ENCODE measurements at regions not wholly inside any gene's neighbourhood (a gene's known extent, or its start where the extent isn't known, plus 50 kb on each side); places are given as distances from the start of the nearest gene placed in this dataset.
"Not testable (repeated sequence)": the region's sequence is repeated elsewhere in the genome, so short reads cannot be mapped to it uniquely, and the experiment has no call there.

GRCh38 chr11:42976636-42977217 lies 335.1 kb upstream of the API5 start:
- TF ChIP-seq POLR2A (IDR thresholded peaks at IDR 0.05), result no peak
- no peak for TF ChIP-seq POLR2AphosphoS5 (IDR thresholded peaks at IDR 0.05)
- TF ChIP-seq CTCF (IDR thresholded peaks at IDR 0.05), result no peak

GRCh38 chr11:42992594-42992993 lies 319.2 kb upstream of the API5 start:
- intact Hi-C loops (cut with DNase I; ENCODE audit: low total_unique reads), result no loop called here
- H3K4me1 ChIP-seq, result no peaks in the 10 kb centered on the region
- H3K9me3 ChIP-seq, result no peaks in the 10 kb centered on the region
- no peak for DNase-seq (ENCODE audit: low spot score in 2 of 2)
- H3K4me3 ChIP-seq, result no peak overlapping the region
- TF ChIP-seq CTCF (IDR thresholded peaks at IDR 0.05) (no peak), POLR2A (IDR thresholded peaks at IDR 0.05) (no peak), POLR2AphosphoS5 (IDR thresholded peaks at IDR 0.05) (no peak)
- no peaks in the 10 kb centered on the region for H3K27me3 ChIP-seq
- no peak overlapping the region for H3K27ac ChIP-seq
- H3K36me3 ChIP-seq, result no peaks in the 10 kb centered on the region

More at GRCh38 chr11:42976636-42977217, 335.1 kb upstream of the API5 start:
- Histone ChIP-seq H3K27me3 (no peaks in the 10 kb centered on the region), H3K27ac (no peak overlapping the region), H3K36me3 (no peaks in the 10 kb centered on the region), H3K9me3 (no peaks in the 10 kb centered on the region), H3K4me1 (no peaks in the 10 kb centered on the region), H3K4me3 (no peak overlapping the region)
- intact Hi-C loops (cut with DNase I; ENCODE audit: low total_unique reads), result no loop called here
- DNase-seq (ENCODE audit: low spot score in 2 of 2), result no peak

GRCh38 chr11:42996421-42997307 lies 315.1 kb upstream of the API5 start:
- no peaks in the 10 kb centered on the region for H3K36me3 ChIP-seq
- H3K9me3 ChIP-seq, result no peaks in the 10 kb centered on the region
- intact Hi-C loops (cut with DNase I; ENCODE audit: low total_unique reads), result no loop called here
- H3K27ac ChIP-seq, result no peak overlapping the region
- no peaks in the 10 kb centered on the region for H3K27me3 ChIP-seq
- H3K4me1 ChIP-seq, result no peaks in the 10 kb centered on the region
- no peak overlapping the region for H3K4me3 ChIP-seq
- TF ChIP-seq CTCF (IDR thresholded peaks at IDR 0.05) (no peak), POLR2A (IDR thresholded peaks at IDR 0.05) (no peak), POLR2AphosphoS5 (IDR thresholded peaks at IDR 0.05) (no peak)
- DNase-seq (ENCODE audit: low spot score in 2 of 2), result no peak

- H3K4me1 ChIP-seq; H3K4me3 ChIP-seq; H3K9me3 ChIP-seq; H3K36me3 ChIP-seq; DNase-seq (ENCODE audit: low spot score in 2 of 2); intact Hi-C loops (cut with DNase I; ENCODE audit: low total_unique reads); H3K27me3 ChIP-seq; H3K27ac ChIP-seq: not testable (repeated sequence)
Measured at GRCh38 chr11:43004879-43005278, 306.9 kb upstream of the API5 start.

GRCh38 chr11:43010042-43010441 lies 301.8 kb upstream of the API5 start:
- TF ChIP-seq POLR2AphosphoS5 (IDR thresholded peaks at IDR 0.05) (no peak), CTCF (IDR thresholded peaks at IDR 0.05) (no peak), POLR2A (IDR thresholded peaks at IDR 0.05) (no peak)
- Histone ChIP-seq H3K27ac (no peak overlapping the region), H3K27me3 (no peaks in the 10 kb centered on the region), H3K36me3 (no peaks in the 10 kb centered on the region), H3K4me1 (no peaks in the 10 kb centered on the region), H3K9me3 (no peaks in the 10 kb centered on the region), H3K4me3 (no peak overlapping the region)
- DNase-seq (ENCODE audit: low spot score in 2 of 2), result no peak
- intact Hi-C loops (cut with DNase I; ENCODE audit: low total_unique reads), result no loop called here
